Natural killer cell (primary cell): ENCODE measurements at regions not wholly inside any gene's neighbourhood (a gene's known extent, or its start where the extent isn't known, plus 50 kb on each side); places are given as distances from the start of the nearest gene placed in this dataset.

Experiments
- ATAC-seq, 3 donors: fragments of 150-1000 bp in 2 of 3; fragments of 200-7000 bp in 1 of 3; cut with Tn5 transposase; 1 replicate in 1 of 3; 2 replicates in 2 of 3; pipeline ENCODE4 v1.10.0; 2021; ENCODE audit warnings: mild to moderate bottlenecking in 2 of 3, moderate library complexity in 2 of 3
- DNase-seq, 2 donors: peaks; one replicate each; pipeline versions ENCODE4 v3.0.0 to v3.0.0-alpha.2; 2013 to 2021; ENCODE audit warnings: mixed read lengths in 1 of 2
- H3K27ac ChIP-seq: one replicate; pipeline ENCODE4 v1.5.1; 2013; ENCODE audit warnings: mild to moderate bottlenecking, low read length
- H3K27me3 ChIP-seq: one replicate; pipeline ENCODE4 v1.6.1; 2013; ENCODE audit warnings: low read length; ENCODE audit not compliant: control insufficient read depth, insufficient read depth
- H3K36me3 ChIP-seq: one replicate; pipeline ENCODE4 v1.6.1; 2013; ENCODE audit warnings: low read length; ENCODE audit not compliant: control insufficient read depth, insufficient read depth
- H3K4me1 ChIP-seq: one replicate; pipeline ENCODE4 v1.6.1; 2013; ENCODE audit warnings: low read length; ENCODE audit not compliant: control insufficient read depth, insufficient read depth
- H3K4me3 ChIP-seq: one replicate; pipeline ENCODE4 v1.5.1; 2013; ENCODE audit warnings: low read length
- H3K9me3 ChIP-seq: one replicate; pipeline ENCODE4 v1.6.1; 2013; ENCODE audit warnings: low read length; ENCODE audit not compliant: control insufficient read depth, insufficient read depth
- H3K27ac Mint-ChIP-seq, 2 donors: one replicate each; pipeline ENCODE4 v1.8.0; 2022; ENCODE audit warnings: mild to moderate bottlenecking in 2 of 2, mixed read lengths in 2 of 2, moderate library complexity in 1 of 2
- H3K27me3 Mint-ChIP-seq, 2 donors: one replicate each; pipeline ENCODE4 v1.8.0; 2022; ENCODE audit warnings: low read depth in 2 of 2, mixed read lengths in 2 of 2
- H3K36me3 Mint-ChIP-seq: one replicate; pipeline ENCODE4 v1.8.0; 2022; ENCODE audit warnings: mixed read lengths
- H3K4me1 Mint-ChIP-seq, 2 donors: one replicate each; pipeline ENCODE4 v1.8.0; 2022; ENCODE audit warnings: mixed read lengths in 2 of 2
- H3K4me3 Mint-ChIP-seq: one replicate; pipeline ENCODE4 v1.8.0; 2022; ENCODE audit warnings: mild to moderate bottlenecking, moderate library complexity, mixed read lengths
- H3K9me3 Mint-ChIP-seq, 2 donors: one replicate each; pipeline ENCODE4 v1.8.0; 2022; ENCODE audit warnings: mixed read lengths in 2 of 2
- CTCF ChIP-seq: fragments of 200-600 bp; IDR thresholded peaks from one replicate; pipeline ENCODE4 v1.8.0; 2022; ENCODE audit warnings: antibody characterized with exemption
- WGBS: methylation state at CpG from one replicate; pipeline ENCODE4 v1.1.7; 2013; ENCODE audit warnings: missing lambda C conversion rate; ENCODE audit not compliant: insufficient coverage; 5-methylcytosine and 5-hydroxymethylcytosine counted together
- intact Hi-C: fragments of 100-400 bp; cut with micrococcal nuclease; formaldehyde crosslinking; loops from one replicate; pipeline ENCODE4 v1.14.2; 2022

- intact Hi-C loops: no loop called here
- DNase-seq: no peak
- no peaks in the 10 kb centered on the region for H3K9me3 Mint-ChIP-seq
- H3K27ac ChIP-seq: no peak overlapping the region
- WGBS: 77% methylated on average over 8 of the region's 8 CpGs
- no peaks in the 10 kb centered on the region for H3K4me1 ChIP-seq
- H3K4me3 ChIP-seq: no peak overlapping the region
- H3K27me3 Mint-ChIP-seq: no peaks in the 10 kb centered on the region
- no peaks in the 10 kb centered on the region for H3K36me3 Mint-ChIP-seq
- H3K4me1 Mint-ChIP-seq: no peaks in the 10 kb centered on the region
- no peaks in the 10 kb centered on the region for H3K9me3 ChIP-seq
- no peaks in the 10 kb centered on the region for H3K27me3 ChIP-seq
- no peak overlapping the region for H3K4me3 Mint-ChIP-seq
- TF ChIP-seq CTCF: no peak
- no peak overlapping the region for H3K27ac Mint-ChIP-seq
- ATAC-seq: no peak
- H3K36me3 ChIP-seq: no peaks in the 10 kb centered on the region
Measured at GRCh38 chr20:12072221-12072953, 154.7 kb downstream of the BTBD3 start.

- H3K4me3 ChIP-seq: no peak overlapping the region
- 100% methylated on average over 1 of the region's 2 CpGs for WGBS
- DNase-seq (no peak), ATAC-seq (no peak)
- H3K27ac ChIP-seq: no peak overlapping the region
- Mint-ChIP-seq H3K36me3 (no peaks in the 10 kb centered on the region), H3K27ac (no peak overlapping the region), H3K4me3 (no peak overlapping the region), H3K4me1 (no peaks in the 10 kb centered on the region), H3K9me3 (no peaks in the 10 kb centered on the region), H3K27me3 (no peaks in the 10 kb centered on the region)
- intact Hi-C loops: no loop called here
- no peaks in the 10 kb centered on the region for H3K9me3 ChIP-seq
- no peaks in the 10 kb centered on the region for H3K4me1 ChIP-seq
- TF ChIP-seq CTCF: no peak
- H3K36me3 ChIP-seq: no peaks in the 10 kb centered on the region
- no peaks in the 10 kb centered on the region for H3K27me3 ChIP-seq
Measured at GRCh38 chr20:12072954-12073264, 155.2 kb downstream of the BTBD3 start.

- no peak overlapping the region for H3K27ac ChIP-seq
- no peak overlapping the region for H3K4me3 Mint-ChIP-seq
- no peaks in the 10 kb centered on the region for H3K4me1 Mint-ChIP-seq
- DNase-seq (no peak), ATAC-seq (no peak)
- H3K36me3 Mint-ChIP-seq: no peaks in the 10 kb centered on the region
- no peak overlapping the region for H3K27ac Mint-ChIP-seq
- no peak for TF ChIP-seq CTCF
- no peaks in the 10 kb centered on the region for H3K4me1 ChIP-seq
- intact Hi-C loops: no loop called here
- H3K36me3 ChIP-seq: no peaks in the 10 kb centered on the region
- peaks cover 1 to 3% of the 10 kb centered on the region in 2 donors for H3K9me3 Mint-ChIP-seq
- 73% methylated on average over 2 of the region's 3 CpGs for WGBS
- no peak overlapping the region for H3K4me3 ChIP-seq
- no peaks in the 10 kb centered on the region for H3K9me3 ChIP-seq
- H3K27me3 Mint-ChIP-seq: no peaks in the 10 kb centered on the region
- no peaks in the 10 kb centered on the region for H3K27me3 ChIP-seq
Measured at GRCh38 chr20:12074111-12074655, 156.5 kb downstream of the BTBD3 start.

GRCh38 chr20:12076200-12076599 lies 158.5 kb downstream of the BTBD3 start:
- DNase-seq (no peak), ATAC-seq (no peak)
- Mint-ChIP-seq H3K4me1 (no peaks in the 10 kb centered on the region), H3K27me3 (no peaks in the 10 kb centered on the region), H3K36me3 (no peaks in the 10 kb centered on the region), H3K9me3 (peaks cover 6% of the 10 kb centered on the region in 2 donors), H3K27ac (no peak overlapping the region), H3K4me3 (no peak overlapping the region)
- H3K36me3 ChIP-seq: no peaks in the 10 kb centered on the region
- intact Hi-C loops: no loop called here
- no peaks in the 10 kb centered on the region for H3K9me3 ChIP-seq
- 92% methylated on average over 1 of the region's 3 CpGs for WGBS
- H3K27ac ChIP-seq: no peak overlapping the region
- TF ChIP-seq CTCF: no peak
- no peak overlapping the region for H3K4me3 ChIP-seq
- H3K27me3 ChIP-seq: no peaks in the 10 kb centered on the region
- H3K4me1 ChIP-seq: no peaks in the 10 kb centered on the region
